Left lung (tissue), 4 donors: ENCODE measurements at regions not wholly inside any gene's neighbourhood (a gene's known extent, or its start where the extent isn't known, plus 50 kb on each side); places are given as distances from the start of the nearest gene placed in this dataset.

Source experiments
- ATAC-seq: fragments of 200-7000 bp; cut with Tn5 transposase; one replicate; pipeline ENCODE4 v1.9.1; 2020; ENCODE audit warnings: moderate library complexity
- DNase-seq, 4 donors: peaks; one replicate each; pipeline ENCODE4 v3.0.0-alpha.2; 2013 to 2020
- H3K27ac ChIP-seq, 2 donors: fragments of 200-600 bp; sonication (generic) in 1 of 2; one replicate each; pipeline versions ENCODE4 v1.5.0 to v1.8.0; 2020 to 2021
- H3K27me3 ChIP-seq, 2 donors: fragments of 200-600 bp; sonication (generic) in 1 of 2; one replicate each; pipeline versions ENCODE4 v1.5.0 to v1.8.0; 2020 to 2021
- H3K36me3 ChIP-seq, 2 donors: fragments of 200-600 bp; sonication (generic) in 1 of 2; one replicate each; pipeline versions ENCODE4 v1.5.0 to v1.8.0; 2020 to 2021
- H3K4me1 ChIP-seq, 2 donors: fragments of 200-600 bp; one replicate each; pipeline ENCODE4 v1.8.0; 2021
- H3K4me3 ChIP-seq, 2 donors: fragments of 200-600 bp; sonication (generic) in 1 of 2; one replicate each; pipeline versions ENCODE4 v1.5.0 to v1.8.0; 2020 to 2021; ENCODE audit warnings: mild to moderate bottlenecking in 1 of 2
- H3K9me3 ChIP-seq, 2 donors: fragments of 200-600 bp; sonication (generic) in 1 of 2; one replicate each; pipeline versions ENCODE4 v1.5.0 to v1.8.0; 2020 to 2021
- CTCF ChIP-seq, 2 donors: fragments of 200-600 bp; sonication (generic) in 1 of 2; IDR thresholded peaks; one replicate each; pipeline versions ENCODE4 v1.5.0 to v1.8.0; 2021; ENCODE audit warnings: antibody characterized with exemption in 2 of 2
- intact Hi-C, 2 donors: fragments of 100-400 bp; cut with DNase I; formaldehyde crosslinking; loops; one replicate each; pipeline versions ENCODE4 v1.11.2 to v1.14.2; 2022
- donor health status: DM: no; HTN: yes; CAD: no.
- donor health status: DM: no; HTN: no; CAD: no.

DNA sequence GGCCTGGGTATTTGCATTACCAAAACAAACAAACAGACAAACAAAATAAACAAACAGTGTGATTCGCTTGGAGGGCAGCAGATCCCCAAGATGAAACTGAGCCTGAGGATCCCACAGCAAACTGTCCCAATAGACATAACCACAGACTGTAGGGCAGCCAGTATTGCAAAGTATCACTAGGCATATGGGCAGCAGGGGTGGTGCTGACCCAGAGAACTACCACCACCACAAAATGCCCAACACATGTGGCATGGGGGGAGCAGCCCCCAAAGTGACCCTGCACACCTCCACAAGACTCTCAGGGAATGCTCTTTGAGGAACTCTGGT is 330.1 kb downstream of the CYRIA start:
- H3K4me1 ChIP-seq: no peaks in the 10 kb centered on the region
- DNase-seq (no peak), ATAC-seq (no peak)
- no peaks in the 10 kb centered on the region for H3K36me3 ChIP-seq
- no peak overlapping the region for H3K4me3 ChIP-seq
- peaks cover 0 to 23% of the 10 kb centered on the region in 2 donors for H3K9me3 ChIP-seq
- intact Hi-C loops: no loop called here
- H3K27me3 ChIP-seq: no peaks in the 10 kb centered on the region
- TF ChIP-seq CTCF (IDR thresholded peaks at IDR 0.05): no peak
- H3K27ac ChIP-seq: no peak overlapping the region

GRCh38 chr2:16334886-16335603 is 330.6 kb downstream of the CYRIA start:
- Histone ChIP-seq H3K9me3 (peaks cover 0 to 19% of the 10 kb centered on the region in 2 donors), H3K4me1 (peaks cover 0 to 3% of the 10 kb centered on the region in 2 donors), H3K4me3 (no peak overlapping the region), H3K27ac (no peak overlapping the region), H3K36me3 (no peaks in the 10 kb centered on the region), H3K27me3 (no peaks in the 10 kb centered on the region)
- intact Hi-C loops: no loop called here
- TF ChIP-seq CTCF (IDR thresholded peaks at IDR 0.05): no peak
- ATAC-seq (no peak), DNase-seq (no peak)

GRCh38 chr2:16334366-16334765 is 331.3 kb downstream of the CYRIA start:
- no peaks in the 10 kb centered on the region for H3K36me3 ChIP-seq
- TF ChIP-seq CTCF (IDR thresholded peaks at IDR 0.05): no peak
- ATAC-seq: no peak
- H3K4me1 ChIP-seq: peaks cover 0 to 4% of the 10 kb centered on the region in 2 donors
- intact Hi-C loops: no loop called here
- H3K4me3 ChIP-seq: no peak overlapping the region
- H3K27me3 ChIP-seq: no peaks in the 10 kb centered on the region
- H3K9me3 ChIP-seq: peaks cover 0 to 12% of the 10 kb centered on the region in 2 donors
- H3K27ac ChIP-seq: no peak overlapping the region
- DNase-seq: no peak

- Histone ChIP-seq H3K4me1 (peaks cover 0 to 4% of the 10 kb centered on the region in 2 donors), H3K27me3 (no peaks in the 10 kb centered on the region), H3K36me3 (no peaks in the 10 kb centered on the region), H3K27ac (no peak overlapping the region), H3K9me3 (peaks cover 0 to 6% of the 10 kb centered on the region in 2 donors), H3K4me3 (no peak overlapping the region)
- DNase-seq: no peak
- no peak for ATAC-seq
- no peak for TF ChIP-seq CTCF (IDR thresholded peaks at IDR 0.05)
- intact Hi-C loops: no loop called here
These were observed 332.0 kb downstream of the CYRIA start for GRCh38 chr2:16333681-16334080.

DNA sequence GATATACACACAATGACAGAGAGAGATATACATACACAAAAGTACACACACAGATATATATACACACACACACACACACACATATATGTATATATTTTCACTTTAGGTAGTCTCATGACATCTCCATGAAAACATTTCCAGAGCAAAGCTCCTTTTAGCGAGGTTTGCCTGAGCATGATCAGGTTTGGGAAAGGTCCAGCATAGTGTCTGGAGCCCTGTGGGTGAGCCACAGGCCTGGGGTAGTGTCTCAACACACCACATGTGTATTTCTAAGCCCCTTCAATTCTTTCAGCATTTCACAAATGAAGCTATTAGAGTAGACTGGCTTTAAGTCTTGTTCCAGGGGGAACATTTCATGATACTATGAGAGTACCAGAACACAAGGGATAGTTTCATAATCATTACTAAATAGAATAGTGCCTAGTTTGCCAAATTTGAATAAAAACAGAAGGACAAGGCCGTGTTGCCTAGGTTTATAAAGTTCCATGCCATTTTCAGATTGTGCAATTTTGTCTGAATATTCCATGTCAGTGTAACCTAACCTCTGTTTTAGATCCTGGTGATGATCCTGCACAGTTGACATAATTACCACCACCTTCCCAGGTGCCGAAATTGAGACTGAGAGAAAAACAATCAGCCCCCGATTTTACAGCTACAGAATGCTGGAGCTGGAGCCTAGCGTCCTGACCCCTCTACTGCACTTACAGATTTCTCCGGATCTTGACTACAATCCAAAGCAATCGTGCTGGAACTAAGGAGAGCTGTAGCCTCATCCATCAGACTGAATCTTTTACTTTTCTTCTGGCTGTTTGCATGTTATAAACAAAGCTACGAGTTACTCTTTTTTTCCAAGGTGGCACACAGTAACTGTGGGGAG is 332.7 kb downstream of the CYRIA start:
- Histone ChIP-seq H3K4me1 (peaks cover 0 to 4% of the 10 kb centered on the region in 2 donors), H3K9me3 (no peaks in the 10 kb centered on the region), H3K27me3 (no peaks in the 10 kb centered on the region), H3K36me3 (no peaks in the 10 kb centered on the region), H3K4me3 (no peak overlapping the region), H3K27ac (no peak overlapping the region)
- intact Hi-C loops: no loop called here
- no peak for TF ChIP-seq CTCF (IDR thresholded peaks at IDR 0.05)
- ATAC-seq: no peak
- DNase-seq: peak in 1 of 4 donors; percentile 32
